ENCODE measurements at regions not wholly inside any gene's neighbourhood (a gene's known extent, or its start where the extent isn't known, plus 50 kb on each side); places are given as distances from the start of the nearest gene placed in this dataset.

DNA sequence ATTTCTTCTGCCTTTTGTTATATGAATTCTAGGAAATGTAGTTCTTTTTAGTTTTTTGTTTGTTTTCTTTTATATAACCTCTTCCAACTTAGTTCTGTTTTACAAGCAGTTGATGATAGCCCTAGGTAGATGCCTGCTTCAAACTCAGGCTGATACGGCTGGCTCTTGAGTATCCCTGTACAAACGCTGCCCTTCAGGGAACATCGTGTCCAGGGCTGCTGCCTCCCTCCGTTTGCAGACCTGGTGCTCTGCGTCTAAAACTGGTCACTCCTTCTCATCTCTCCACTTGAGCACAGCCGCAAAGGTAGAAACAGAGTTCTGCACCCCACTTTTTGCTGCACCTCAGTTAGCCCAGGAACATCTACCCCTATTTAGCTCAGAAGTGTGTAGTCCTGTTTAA lies 310.1 kb downstream of the PRL start:
- TF ChIP-seq CTCF (conservative IDR thresholded peaks at IDR 0.05; ENCODE audit: low read length) (no peak), EZH2phosphoT487 (IDR thresholded peaks at IDR 0.05; ENCODE audit: borderline replicate concordance) (no peak)

Measured in Loucy (cell line).